GM21529 (cell line): ENCODE measurements at regions not wholly inside any gene's neighbourhood (a gene's known extent, or its start where the extent isn't known, plus 50 kb on each side); places are given as distances from the start of the nearest gene placed in this dataset.
"Not testable (repeated sequence)": the region's sequence is repeated elsewhere in the genome, so short reads cannot be mapped to it uniquely, and the experiment has no call there.

Experiments
- ATAC-seq: cut with Tn5 transposase; IDR thresholded peaks from one replicate; pipeline ENCODE4 v1.9.1; 2021; ENCODE audit not compliant: unreplicated experiment

DNA sequence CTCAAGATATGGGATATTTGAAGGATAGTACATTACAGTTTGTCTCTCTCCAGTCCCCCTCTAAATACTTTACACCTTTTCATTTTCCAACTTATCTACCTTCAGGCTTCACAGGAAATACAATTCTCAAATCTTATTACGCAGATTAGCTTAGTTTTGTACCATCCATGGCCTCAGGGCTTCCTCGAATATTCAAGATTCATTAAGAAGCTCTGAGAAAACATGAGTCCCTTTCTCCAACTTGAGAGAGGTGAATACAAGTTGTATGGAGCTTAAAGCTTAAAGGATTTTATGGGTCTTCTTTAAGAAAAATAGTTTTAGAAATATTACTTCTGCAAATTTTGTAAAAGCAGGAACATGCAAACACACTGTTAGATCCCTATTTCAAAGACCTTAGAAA lies 1212.5 kb downstream of the GALC start:
- ATAC-seq, result no peak

GRCh38 chr14:86779416-86779815 lies 1213.6 kb downstream of the GALC start:
- ATAC-seq, result no peak

GRCh38 chr14:86777963-86778602 lies 1214.9 kb downstream of the GALC start:
- ATAC-seq, result no peak

- ATAC-seq, result not testable (repeated sequence)
Measured at GRCh38 chr14:86775896-86776295, 1217.1 kb downstream of the GALC start.

DNA sequence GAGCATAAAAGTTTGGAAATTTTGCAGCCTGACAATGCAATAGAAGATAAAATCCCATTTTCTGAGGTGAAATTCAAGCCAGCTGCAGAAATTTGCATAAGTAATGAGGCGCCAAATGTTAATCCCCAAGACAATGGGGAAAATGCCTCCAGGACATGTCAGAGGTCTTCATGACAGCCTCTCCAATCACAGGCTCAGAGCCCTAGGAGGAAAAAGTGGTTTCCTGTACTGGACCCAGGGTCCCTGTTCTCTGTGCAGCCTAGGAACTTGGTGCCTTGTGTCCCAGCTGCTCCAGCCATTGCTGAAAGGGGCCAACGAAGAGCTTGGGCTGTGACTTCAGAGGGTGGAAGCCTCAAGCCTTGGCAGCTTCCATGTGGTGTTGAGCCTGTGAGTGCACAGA lies 1218.1 kb downstream of the GALC start:
- ATAC-seq, result no peak

DNA sequence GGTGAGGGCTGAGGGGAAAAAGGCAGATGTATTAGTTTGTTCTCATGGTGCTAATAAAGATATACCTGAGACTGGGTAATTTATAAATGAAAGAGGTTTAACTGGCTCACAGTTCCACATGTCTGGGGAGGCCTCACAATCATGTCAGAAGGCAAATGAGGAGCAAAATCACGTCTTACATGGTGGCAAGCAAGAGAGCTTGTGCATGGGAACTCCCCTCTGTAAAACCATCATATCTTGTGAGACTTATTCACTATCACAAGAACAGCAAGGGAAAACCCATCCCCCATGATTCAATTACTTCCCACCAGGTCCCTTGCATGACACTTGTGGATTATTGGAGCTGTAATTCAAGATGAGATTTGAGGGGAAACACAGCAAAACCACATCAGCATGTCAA lies 1220.9 kb downstream of the GALC start:
- ATAC-seq, result no peak

GRCh38 chr14:86770186-86770585 lies 1222.8 kb downstream of the GALC start:
- no peak for ATAC-seq

GRCh38 chr14:86766469-86766868 lies 1226.5 kb downstream of the GALC start:
- no peak for ATAC-seq

GRCh38 chr14:86761611-86762010 lies 1231.4 kb downstream of the GALC start:
- ATAC-seq, result no peak

DNA sequence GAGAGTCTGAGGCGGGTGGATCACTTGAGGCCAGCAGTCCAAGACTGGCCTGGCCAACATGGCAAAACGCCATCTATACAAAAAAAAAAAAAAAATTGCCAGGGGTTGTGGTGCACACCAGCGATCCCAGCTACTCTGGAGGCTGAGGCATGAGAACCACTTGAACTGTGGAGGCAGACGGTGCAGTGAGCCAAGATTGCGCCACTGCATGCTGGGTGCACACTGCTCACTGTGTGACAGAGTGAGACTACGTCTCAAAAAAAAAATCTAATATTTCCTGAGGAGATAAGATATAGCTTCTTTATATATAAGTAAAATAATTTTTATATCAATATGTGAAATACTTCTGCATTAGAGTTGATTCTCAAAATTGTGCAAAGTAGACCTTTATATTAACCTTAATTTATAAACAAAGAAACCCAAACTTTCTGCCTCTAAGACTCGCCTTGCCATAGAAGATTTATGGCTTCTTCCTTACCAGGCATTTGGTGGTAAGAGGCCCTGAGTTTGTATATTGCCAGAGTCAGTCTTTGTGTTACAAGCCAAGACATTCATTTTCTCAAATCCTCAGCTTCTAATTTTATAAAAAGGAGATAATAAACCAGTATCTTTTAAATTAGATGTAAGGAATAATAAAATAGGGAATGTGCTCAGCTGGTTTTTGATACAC lies 1226.7 kb downstream of the FLRT2 start:
- no peak for ATAC-seq

DNA sequence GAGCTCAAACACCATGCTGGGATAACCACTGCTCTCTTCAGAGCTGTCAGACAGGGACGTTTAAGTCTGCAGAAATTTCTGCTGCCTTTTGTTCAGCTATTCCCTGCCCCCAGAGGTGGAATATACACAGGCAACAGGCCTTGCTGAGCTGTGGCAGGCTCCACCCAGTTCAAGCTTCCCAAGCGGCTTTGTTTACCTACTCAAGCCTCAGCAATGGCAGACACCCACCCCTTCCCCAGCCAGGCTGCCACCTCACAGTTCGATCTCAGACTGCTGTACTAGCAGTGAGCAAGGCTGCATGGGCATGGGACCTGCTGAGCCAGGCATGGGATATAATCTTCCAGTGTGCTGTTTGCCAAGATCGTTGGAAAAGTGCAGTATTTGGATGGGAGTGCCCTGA lies 1220.5 kb downstream of the FLRT2 start:
- not testable (repeated sequence) for ATAC-seq

- no peak for ATAC-seq
Measured at GRCh38 chr14:86739761-86740160, 1209.8 kb downstream of the FLRT2 start.

DNA sequence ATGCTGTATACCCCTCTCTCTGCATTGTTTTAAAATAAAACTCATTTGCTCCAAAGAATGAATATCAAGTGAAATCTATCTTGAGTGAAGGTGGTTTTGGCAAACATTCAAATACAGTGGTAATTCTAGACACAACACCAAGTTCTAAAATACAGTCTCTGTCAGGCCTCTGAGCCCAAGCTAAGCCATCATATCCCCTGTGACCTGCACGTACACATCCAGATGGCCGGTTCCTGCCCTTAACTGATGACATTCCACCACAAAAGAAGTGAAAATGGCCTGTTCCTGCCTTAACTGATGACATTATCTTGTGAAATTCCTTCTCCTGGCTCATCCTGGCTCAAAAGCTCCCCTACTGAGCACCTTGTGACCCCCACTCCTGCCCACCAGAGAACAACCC lies 1201.5 kb downstream of the FLRT2 start:
- not testable (repeated sequence) for ATAC-seq

GRCh38 chr14:86723254-86723624 lies 1193.3 kb downstream of the FLRT2 start:
- no peak for ATAC-seq

DNA sequence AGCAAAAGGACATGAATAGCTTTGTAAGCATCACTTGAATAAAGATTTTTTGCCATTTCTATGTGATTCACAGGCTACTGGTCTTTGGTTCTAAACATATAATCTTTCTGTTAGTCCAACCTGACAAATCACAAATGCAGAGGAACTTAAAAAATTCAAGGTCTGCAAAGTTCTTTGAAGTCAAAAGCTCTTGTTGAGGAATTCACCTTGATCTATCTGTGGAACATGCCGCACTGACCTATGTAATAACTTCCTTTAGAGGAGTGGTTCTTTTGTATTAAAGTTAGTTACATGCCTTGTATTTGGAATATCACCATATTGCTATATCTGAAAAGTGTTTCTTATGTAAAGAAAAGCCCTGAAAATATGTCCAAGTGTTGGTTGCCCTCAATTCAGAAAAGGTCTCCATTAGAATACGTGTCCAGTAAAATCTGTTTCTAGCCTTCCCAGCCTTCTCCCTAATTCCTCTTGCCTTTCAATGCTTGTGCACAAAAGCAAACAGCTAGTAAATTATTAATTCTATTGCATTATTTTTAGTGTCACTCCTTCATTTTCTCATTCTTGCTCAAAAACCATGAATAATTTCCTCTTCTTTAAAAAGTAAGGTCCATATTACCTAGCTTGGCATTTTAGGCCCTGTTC lies 1192.8 kb downstream of the FLRT2 start:
- ATAC-seq, result no peak

DNA sequence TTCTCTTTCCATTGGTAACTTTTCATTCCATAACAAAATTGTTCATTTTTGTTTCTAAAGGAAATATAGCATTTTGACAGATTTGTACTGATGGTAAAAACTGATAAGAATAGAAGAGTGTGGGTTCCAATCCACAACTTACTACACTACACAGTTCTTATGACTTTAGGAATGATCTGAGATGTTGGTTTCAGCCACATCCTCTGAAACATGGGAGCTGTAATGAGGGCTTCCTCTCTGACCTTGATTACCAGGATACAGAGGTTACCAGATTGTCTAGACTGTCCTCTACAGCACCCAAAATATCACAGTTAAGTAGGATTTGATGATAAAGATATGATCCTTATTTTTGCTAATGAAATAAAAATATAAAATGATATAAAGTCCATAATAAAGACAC lies 1184.6 kb downstream of the FLRT2 start:
- no peak for ATAC-seq

GRCh38 chr14:86714153-86714552 lies 1184.2 kb downstream of the FLRT2 start:
- ATAC-seq, result no peak

GRCh38 chr14:86712727-86713126 lies 1182.8 kb downstream of the FLRT2 start:
- ATAC-seq, result no peak

DNA sequence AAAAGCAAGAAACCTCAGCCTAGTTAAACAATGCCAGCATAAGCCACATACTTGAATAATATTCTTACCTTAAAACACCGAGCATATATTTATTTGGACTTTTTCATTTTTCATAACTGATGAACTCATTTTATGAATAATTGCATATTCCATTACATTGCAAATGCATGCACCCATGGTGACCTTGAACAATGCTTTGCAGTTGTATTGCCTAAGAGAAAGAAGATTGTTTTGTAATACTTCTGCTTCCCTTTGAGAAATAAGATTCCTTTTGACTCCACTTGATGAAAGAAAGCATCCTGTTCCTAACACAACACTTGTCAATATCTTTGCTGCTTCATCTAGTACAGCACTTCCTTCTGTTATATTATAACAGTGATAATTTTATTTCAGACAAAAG lies 1182.2 kb downstream of the FLRT2 start:
- ATAC-seq, result no peak

GRCh38 chr14:86708846-86709339 lies 1178.9 kb downstream of the FLRT2 start:
- ATAC-seq, result no peak

DNA sequence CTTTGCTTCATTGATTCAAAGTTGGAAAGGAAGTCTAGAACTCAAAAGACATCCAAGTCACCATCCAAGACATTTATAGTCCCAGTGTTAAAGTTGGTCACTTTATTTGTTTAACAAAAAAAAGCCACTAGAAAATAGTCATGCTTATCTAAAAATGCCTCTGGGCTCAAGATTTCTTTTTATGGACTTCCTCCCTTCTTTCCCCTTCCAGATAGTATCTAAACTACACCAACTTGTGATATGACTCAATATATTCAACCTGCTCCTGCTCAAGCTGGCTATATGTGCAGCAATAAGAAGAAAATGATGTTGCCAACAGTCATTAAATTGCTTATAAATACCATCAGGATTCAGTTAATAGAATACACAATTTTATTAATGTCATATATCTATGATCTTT lies 1177.1 kb downstream of the FLRT2 start:
- no peak for ATAC-seq

DNA sequence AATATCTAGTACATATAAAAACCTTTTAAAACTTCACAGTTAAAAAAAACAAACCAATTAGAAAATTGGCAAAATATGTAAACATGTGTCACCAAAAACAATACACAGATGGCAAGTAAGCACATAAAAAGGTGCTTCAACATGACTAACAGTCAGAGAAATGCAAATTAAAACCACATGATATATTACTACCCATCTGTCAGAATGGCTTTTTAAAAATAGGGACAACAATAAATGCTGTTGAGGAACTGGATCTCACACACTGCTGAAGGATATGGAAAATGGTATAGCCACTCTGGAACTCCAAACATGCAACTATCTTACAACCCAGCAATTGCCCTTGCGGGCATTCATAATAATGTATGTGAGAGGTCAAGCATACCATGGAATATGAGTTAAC lies 1153.6 kb downstream of the FLRT2 start:
- ATAC-seq, result no peak
